Fibroblast of mammary gland (primary cell): ENCODE measurements at regions not wholly inside any gene's neighbourhood (a gene's known extent, or its start where the extent isn't known, plus 50 kb on each side); places are given as distances from the start of the nearest gene placed in this dataset.

Source experiments
- DNase-seq: peaks from one replicate; pipeline ENCODE4 v3.0.0-alpha.2; 2010; ENCODE audit warnings: low read depth
- H3K4me3 ChIP-seq: 2 replicates; pipeline ENCODE4 v1.5.1; 2011; ENCODE audit warnings: low read depth, mild to moderate bottlenecking, low read length, moderate library complexity; ENCODE audit not compliant: control insufficient read depth
- CTCF ChIP-seq: conservative IDR thresholded peaks from 2 replicates; pipeline ENCODE4 v1.5.1; 2011; ENCODE audit warnings: low read depth, low read length, inconsistent platforms; ENCODE audit not compliant: control insufficient read depth, insufficient read depth

- no peak overlapping the region for H3K4me3 ChIP-seq
- no peak for TF ChIP-seq CTCF
- no peak for DNase-seq
These were observed 263.2 kb upstream of the ZP4 start for GRCh38 chr1:238153939-238154338.

GRCh38 chr1:238153253-238153652 lies 262.5 kb upstream of the ZP4 start:
- H3K4me3 ChIP-seq: no peak overlapping the region
- no peak for DNase-seq
- TF ChIP-seq CTCF: no peak

- H3K4me3 ChIP-seq: no peak overlapping the region
- no peak for DNase-seq
These were observed 261.4 kb upstream of the ZP4 start for GRCh38 chr1:238152119-238152518.

GRCh38 chr1:238143038-238143437 lies 252.3 kb upstream of the ZP4 start:
- DNase-seq: no peak
- H3K4me3 ChIP-seq: no peak overlapping the region
- TF ChIP-seq CTCF: no peak

More at GRCh38 chr1:238152119-238152518, 261.4 kb upstream of the ZP4 start:
- no peak for TF ChIP-seq CTCF

- DNase-seq: no peak
- no peak overlapping the region for H3K4me3 ChIP-seq
- no peak for TF ChIP-seq CTCF
These were observed 250.6 kb upstream of the ZP4 start for GRCh38 chr1:238141353-238141752.

GRCh38 chr1:238139713-238140112 lies 249.0 kb upstream of the ZP4 start:
- no peak for DNase-seq
- no peak overlapping the region for H3K4me3 ChIP-seq
- TF ChIP-seq CTCF: no peak

- no peak for DNase-seq
- no peak overlapping the region for H3K4me3 ChIP-seq
- no peak for TF ChIP-seq CTCF
These were observed 247.4 kb upstream of the ZP4 start for GRCh38 chr1:238138059-238138626.
